Fibroblast of lung (primary cell): ENCODE measurements at regions not wholly inside any gene's neighbourhood (a gene's known extent, or its start where the extent isn't known, plus 50 kb on each side); places are given as distances from the start of the nearest gene placed in this dataset.

Experiments used
- DNase-seq, 2 donors: peaks; one replicate each; pipeline versions ENCODE4 v3.0.0 to v3.0.0-alpha.2; 2010; ENCODE audit warnings: low read depth in 2 of 2
- H2AFZ ChIP-seq: 2 replicates; pipeline ENCODE4 v1.5.1; 2012; ENCODE audit warnings: low read length, control low read depth, inconsistent platforms
- H3K27ac ChIP-seq: 2 replicates; pipeline ENCODE4 v1.5.1; 2011; ENCODE audit warnings: low read length, control low read depth; ENCODE audit not compliant: insufficient read depth
- H3K27me3 ChIP-seq: 2 replicates; pipeline ENCODE4 v1.5.1; 2011; ENCODE audit warnings: mild to moderate bottlenecking, low read length; ENCODE audit not compliant: control insufficient read depth, insufficient read depth
- H3K36me3 ChIP-seq: 2 replicates; pipeline ENCODE4 v1.5.1; 2011; ENCODE audit warnings: low read length; ENCODE audit not compliant: control insufficient read depth, insufficient read depth
- H3K4me1 ChIP-seq: 2 replicates; pipeline ENCODE4 v1.5.1; 2011; ENCODE audit warnings: low read length; ENCODE audit not compliant: control insufficient read depth, insufficient read depth; ENCODE audit errors: extremely low read depth
- H3K4me2 ChIP-seq: 2 replicates; pipeline ENCODE4 v1.5.1; 2011; ENCODE audit warnings: low read length, control low read depth; ENCODE audit not compliant: insufficient read depth; ENCODE audit errors: extremely low read depth
- H3K4me3 ChIP-seq, 4 experiments: fragments of 200-600 bp in 1 of 4; sonication (generic) in 1 of 4; replicated peaks in 1 of 4; 2 replicates each; pipeline ENCODE4 v1.5.1; 2011 to 2016; ENCODE audit warnings: low read length in 4 of 4, low read depth in 3 of 4, mild to moderate bottlenecking in 3 of 4, control low read depth in 2 of 4, inconsistent platforms in 1 of 4, mixed read lengths in 1 of 4; ENCODE audit not compliant: insufficient read depth in 1 of 4; ENCODE audit errors: control extremely low read depth in 1 of 4
- H3K79me2 ChIP-seq: 2 replicates; pipeline ENCODE4 v1.5.1; 2012; ENCODE audit warnings: mild to moderate bottlenecking, low read length, inconsistent platforms; ENCODE audit not compliant: control insufficient read depth, insufficient read depth
- H3K9ac ChIP-seq: 2 replicates; pipeline ENCODE4 v1.5.1; 2011; ENCODE audit warnings: mild to moderate bottlenecking, low read length, control low read depth; ENCODE audit not compliant: insufficient read depth
- H3K9me3 ChIP-seq: 2 replicates; pipeline ENCODE4 v1.5.1; 2012; ENCODE audit warnings: low read depth, low read length; ENCODE audit not compliant: control insufficient read depth, insufficient read depth
- H4K20me1 ChIP-seq: 2 replicates; pipeline ENCODE4 v1.5.1; 2011; ENCODE audit warnings: low read length; ENCODE audit not compliant: control insufficient read depth, insufficient read depth; ENCODE audit errors: extremely low read depth
- CTCF ChIP-seq, 2 donors: IDR thresholded peaks in 1 of 2; conservative IDR thresholded peaks in 1 of 2; 1 replicate in 1 of 2; 2 replicates in 1 of 2; pipeline ENCODE4 v1.5.1; 2011 to 2012; ENCODE audit warnings: low read length in 2 of 2, control low read depth in 1 of 2, inconsistent platforms in 1 of 2, low read depth in 1 of 2, mild to moderate bottlenecking in 1 of 2
- EZH2 ChIP-seq: IDR thresholded peaks from 2 replicates; pipeline ENCODE4 v1.5.1; 2012; ENCODE audit warnings: low read length, control low read depth, mild to moderate bottlenecking; ENCODE audit errors: missing control alignments

GRCh38 chr11:11213117-11213516, 139.9 kb downstream of the CSNK2A3 start:
- no peak for DNase-seq
- no peaks in the 10 kb centered on the region for H3K79me2 ChIP-seq
- H3K9me3 ChIP-seq, result no peaks in the 10 kb centered on the region
- no peak overlapping the region for H2AFZ ChIP-seq
- H3K9ac ChIP-seq, result no peak overlapping the region
- H3K27me3 ChIP-seq, result peaks cover 13% of the 10 kb centered on the region
- no peak overlapping the region for H3K27ac ChIP-seq
- no peak overlapping the region for H3K4me2 ChIP-seq
- no peaks in the 10 kb centered on the region for H4K20me1 ChIP-seq
- no peaks in the 10 kb centered on the region for H3K36me3 ChIP-seq
- H3K4me1 ChIP-seq, result no peaks in the 10 kb centered on the region
- no peak overlapping the region for H3K4me3 ChIP-seq
- TF ChIP-seq CTCF (conservative IDR thresholded peaks at IDR 0.05 in 1 of 2, IDR thresholded peaks at IDR 0.05 in 1 of 2; ENCODE audit: low read depth in 1 of 2, low read length in 2 of 2), result no peak
- TF ChIP-seq EZH2, result no peak

GRCh38 chr11:11211888-11212287, 141.2 kb downstream of the CSNK2A3 start:
- Histone ChIP-seq H3K4me1 (no peaks in the 10 kb centered on the region), H2AFZ (no peak overlapping the region), H3K4me3 (no peak overlapping the region), H3K79me2 (no peaks in the 10 kb centered on the region), H3K27me3 (peaks cover 13% of the 10 kb centered on the region), H3K36me3 (no peaks in the 10 kb centered on the region), H3K4me2 (no peak overlapping the region), H3K9me3 (no peaks in the 10 kb centered on the region), H3K27ac (no peak overlapping the region), H3K9ac (no peak overlapping the region), H4K20me1 (no peaks in the 10 kb centered on the region)
- no peak for TF ChIP-seq EZH2
- no peak for TF ChIP-seq CTCF (conservative IDR thresholded peaks at IDR 0.05 in 1 of 2, IDR thresholded peaks at IDR 0.05 in 1 of 2; ENCODE audit: low read depth in 1 of 2, low read length in 2 of 2)
- no peak for DNase-seq

GRCh38 chr11:11211186-11211585, 141.9 kb downstream of the CSNK2A3 start:
- H3K36me3 ChIP-seq, result no peaks in the 10 kb centered on the region
- TF ChIP-seq CTCF (conservative IDR thresholded peaks at IDR 0.05 in 1 of 2, IDR thresholded peaks at IDR 0.05 in 1 of 2; ENCODE audit: low read depth in 1 of 2, low read length in 2 of 2) (no peak), EZH2 (no peak)
- peaks cover 13% of the 10 kb centered on the region for H3K27me3 ChIP-seq
- no peak overlapping the region for H3K4me3 ChIP-seq
- H3K79me2 ChIP-seq, result no peaks in the 10 kb centered on the region
- no peaks in the 10 kb centered on the region for H3K9me3 ChIP-seq
- H3K4me2 ChIP-seq, result no peak overlapping the region
- no peak overlapping the region for H3K27ac ChIP-seq
- H3K9ac ChIP-seq, result no peak overlapping the region
- no peaks in the 10 kb centered on the region for H4K20me1 ChIP-seq
- DNase-seq, result no peak
- H3K4me1 ChIP-seq, result no peaks in the 10 kb centered on the region
- H2AFZ ChIP-seq, result no peak overlapping the region
